IMR-90 (cell line): ENCODE measurements at regions not wholly inside any gene's neighbourhood (a gene's known extent, or its start where the extent isn't known, plus 50 kb on each side); places are given as distances from the start of the nearest gene placed in this dataset.
A peak's percentile ranks its signal among the peaks of the same experiment; 100 is the strongest.

ENCODE experiments used
- ATAC-seq: fragments of 200-7000 bp; cut with Tn5 transposase; 2 replicates; pipeline ENCODE4 v1.9.1; 2020; ENCODE audit warnings: low read depth, mild to moderate bottlenecking, moderate library complexity
- BruUV-seq: library from RNA; stranded (reverse); fragments of 400-500 nt; replicated peaks from 2 replicates; lab custom pipeline; 2021; lab: Mats Ljungman, UMichigan
- CTCF ChIA-PET: fragments of 300-600 bp; formaldehyde crosslinking; extraction: SDS; loops from one replicate; lab custom pipeline; 2021; ENCODE audit warnings: antibody characterized with exemption; lab: Yijun Ruan, JAX
- POLR2A ChIA-PET: fragments of 300-600 bp; sonication (Branson Sonifier 250); formaldehyde crosslinking; loops from one replicate; lab custom pipeline; 2022; ENCODE audit warnings: antibody characterized with exemption; ENCODE audit not compliant: unreplicated experiment; lab: Charles Lee
- DNase-seq: peaks from one replicate; pipeline ENCODE4 v3.0.0; 2013
- H2AFZ ChIP-seq: replicated peaks from 2 replicates; pipeline ENCODE3; 2013; ENCODE audit warnings: low read length, mild to moderate bottlenecking; ENCODE audit not compliant: poor library complexity
- H2AK5ac ChIP-seq: 2 replicates; pipeline ENCODE4 v1.6.1; 2013; ENCODE audit warnings: low read depth, low read length, inconsistent platforms
- H2AK9ac ChIP-seq: replicated peaks from 2 replicates; pipeline ENCODE3; 2013; ENCODE audit warnings: mild to moderate bottlenecking, low read depth, low read length, moderate library complexity; ENCODE audit not compliant: poor library complexity
- H2BK120ac ChIP-seq: 2 replicates; pipeline ENCODE4 v1.6.1; 2013; ENCODE audit warnings: low read depth, low read length, inconsistent platforms
- H2BK15ac ChIP-seq: 3 replicates; pipeline ENCODE4 v1.6.1; 2013; ENCODE audit warnings: low read depth, low read length, inconsistent platforms
- H2BK20ac ChIP-seq: 2 replicates; pipeline ENCODE4 v1.6.1; 2013; ENCODE audit warnings: low read depth, mild to moderate bottlenecking, inconsistent platforms, low read length, moderate library complexity
- H2BK5ac ChIP-seq: 2 replicates; pipeline ENCODE4 v1.6.1; 2013; ENCODE audit warnings: mild to moderate bottlenecking, low read depth, low read length, inconsistent platforms; ENCODE audit not compliant: poor library complexity, severe bottlenecking
- H3K14ac ChIP-seq: replicated peaks from 2 replicates; pipeline ENCODE4 v1.6.1; 2013; ENCODE audit warnings: low read depth, low read length, inconsistent platforms
- H3K18ac ChIP-seq: 2 replicates; pipeline ENCODE4 v1.6.1; 2013; ENCODE audit warnings: low read depth, low read length, control low read depth
- H3K23ac ChIP-seq: 2 replicates; pipeline ENCODE4 v1.6.1; 2013; ENCODE audit warnings: low read depth, low read length, inconsistent platforms
- H3K27ac ChIP-seq: 2 replicates; pipeline ENCODE4 v1.5.1; 2013; ENCODE audit warnings: mild to moderate bottlenecking, control low read depth, low read length; ENCODE audit not compliant: insufficient read depth
- H3K27me3 ChIP-seq: 2 replicates; pipeline ENCODE4 v1.6.1; 2013; ENCODE audit warnings: low read length; ENCODE audit not compliant: control insufficient read depth, insufficient read depth
- H3K36me3 ChIP-seq: 2 replicates; pipeline ENCODE4 v1.6.1; 2013; ENCODE audit warnings: low read length, mixed read lengths; ENCODE audit not compliant: control insufficient read depth, insufficient read depth
- H3K4ac ChIP-seq: 2 replicates; pipeline ENCODE4 v1.6.1; 2013; ENCODE audit warnings: low read depth, low read length, inconsistent platforms
- H3K4me1 ChIP-seq: 2 replicates; pipeline ENCODE4 v1.6.1; 2013; ENCODE audit warnings: low read length, mixed read lengths; ENCODE audit not compliant: control insufficient read depth, insufficient read depth
- H3K4me2 ChIP-seq: 2 replicates; pipeline ENCODE4 v1.6.1; 2013; ENCODE audit warnings: low read depth, mild to moderate bottlenecking, control low read depth, low read length, moderate library complexity
- H3K4me3 ChIP-seq: 2 replicates; pipeline ENCODE4 v1.5.1; 2013; ENCODE audit warnings: low read depth, mild to moderate bottlenecking, control low read depth, low read length, moderate library complexity; ENCODE audit not compliant: insufficient read depth
- H3K56ac ChIP-seq: 2 replicates; pipeline ENCODE4 v1.6.1; 2013; ENCODE audit warnings: low read length, inconsistent platforms; ENCODE audit not compliant: insufficient read depth; ENCODE audit errors: extremely low read depth
- H3K79me1 ChIP-seq, 2 experiments: 2 replicates each; pipeline ENCODE4 v1.6.1; 2013; ENCODE audit warnings: low read length in 2 of 2, inconsistent platforms in 1 of 2, low read depth in 1 of 2
- H3K9ac ChIP-seq: 2 replicates; pipeline ENCODE4 v1.6.1; 2013; ENCODE audit warnings: low read depth, low read length, control low read depth
- H3K9me1 ChIP-seq: 2 replicates; pipeline ENCODE4 v1.6.1; 2013; ENCODE audit warnings: low read length, inconsistent platforms; ENCODE audit not compliant: insufficient read depth
- H3K9me3 ChIP-seq: 2 replicates; pipeline ENCODE4 v1.6.1; 2013; ENCODE audit warnings: low read length; ENCODE audit not compliant: control insufficient read depth, insufficient read depth
- H4K20me1 ChIP-seq: 2 replicates; pipeline ENCODE4 v1.6.1; 2013; ENCODE audit warnings: low read length, inconsistent platforms; ENCODE audit not compliant: insufficient read depth
- H4K5ac ChIP-seq: 2 replicates; pipeline ENCODE4 v1.6.1; 2013; ENCODE audit warnings: mild to moderate bottlenecking, low read depth, low read length, control low read depth
- H4K8ac ChIP-seq, 2 experiments: 2 replicates each; pipeline ENCODE4 v1.6.1; 2013; ENCODE audit warnings: low read depth in 2 of 2, low read length in 2 of 2, control low read depth in 1 of 2, inconsistent platforms in 1 of 2
- H4K91ac ChIP-seq: 2 replicates; pipeline ENCODE4 v1.6.1; 2013; ENCODE audit warnings: low read depth, low read length, inconsistent platforms; ENCODE audit not compliant: insufficient read depth
- BHLHE40 ChIP-seq: fragments of 150-350 bp; IDR thresholded peaks from 2 replicates; pipeline ENCODE4 v1.6.1; 2016; ENCODE audit warnings: mild to moderate bottlenecking, low read depth, low read length
- CEBPB ChIP-seq: IDR thresholded peaks from 2 replicates; pipeline ENCODE4 v1.6.1; 2012; ENCODE audit warnings: low read depth, low read length, improper control_type of control experiment
- CHD1 ChIP-seq: IDR thresholded peaks from 2 replicates; pipeline ENCODE4 v1.6.1; 2012; ENCODE audit warnings: low read depth, low read length, improper control_type of control experiment
- CTCF ChIP-seq: conservative IDR thresholded peaks from 2 replicates; pipeline ENCODE4 v1.5.1; 2012; ENCODE audit warnings: mild to moderate bottlenecking, low read depth, low read length, improper control_type of control experiment
- ELK1 ChIP-seq: fragments of 150-350 bp; IDR thresholded peaks from 2 replicates; pipeline ENCODE4 v1.6.1; 2016; ENCODE audit warnings: low read depth, mild to moderate bottlenecking, low read length, moderate library complexity, borderline replicate concordance
- FOS ChIP-seq: fragments of 150-350 bp; IDR thresholded peaks from 2 replicates; pipeline ENCODE4 v1.6.1; 2016; ENCODE audit warnings: low read depth, low read length
- MAFK ChIP-seq: IDR thresholded peaks from 2 replicates; pipeline ENCODE4 v1.6.1; 2012; ENCODE audit warnings: low read depth, low read length, improper control_type of control experiment
- MAZ ChIP-seq: IDR thresholded peaks from 2 replicates; pipeline ENCODE4 v1.6.1; 2012; ENCODE audit warnings: low read depth, mild to moderate bottlenecking, low read length, improper control_type of control experiment, moderate library complexity, borderline replicate concordance
- MXI1 ChIP-seq: IDR thresholded peaks from 2 replicates; pipeline ENCODE4 v1.6.1; 2012; ENCODE audit warnings: low read depth, mild to moderate bottlenecking, low read length, moderate library complexity, borderline replicate concordance
- POLR2A ChIP-seq: IDR thresholded peaks from 2 replicates; pipeline ENCODE4 v1.6.1; 2012; ENCODE audit warnings: mild to moderate bottlenecking, low read depth, low read length
- RAD21 ChIP-seq: IDR thresholded peaks from 2 replicates; pipeline ENCODE4 v1.6.1; 2012; ENCODE audit warnings: low read length, improper control_type of control experiment
- RCOR1 ChIP-seq: IDR thresholded peaks from 2 replicates; pipeline ENCODE4 v1.6.1; 2012; ENCODE audit warnings: mild to moderate bottlenecking, low read length, improper control_type of control experiment; ENCODE audit not compliant: insufficient replicate concordance
- SMC3 ChIP-seq: fragments of 150-350 bp; IDR thresholded peaks from 2 replicates; pipeline ENCODE4 v1.6.1; 2016; ENCODE audit warnings: low read depth, mild to moderate bottlenecking, antibody characterized with exemption, low read length, moderate library complexity
- USF2 ChIP-seq: fragments of 150-350 bp; IDR thresholded peaks from 2 replicates; pipeline ENCODE4 v1.6.1; 2017; ENCODE audit warnings: mild to moderate bottlenecking, antibody characterized with exemption, low read length, low read depth
- WGBS, 2 experiments: methylation state at CpG; one replicate each; pipeline versions ENCODE4 v1.1.5 to v1.1.7; 2013; ENCODE audit warnings: missing lambda C conversion rate in 2 of 2; ENCODE audit not compliant: insufficient read length in 1 of 2; ENCODE audit errors: extremely low coverage in 2 of 2; 5-methylcytosine and 5-hydroxymethylcytosine counted together
- dilution Hi-C: fragments of 300-500 bp; cut with HindIII; formaldehyde crosslinking; loops from one replicate; pipeline ENCODE4 v1.14.3; 2018; ENCODE audit warnings: low sequenced_read_pairs; ENCODE audit not compliant: unreplicated experiment
- in situ Hi-C: fragments of 300-500 bp; cut with MboI; formaldehyde crosslinking; loops from 3 replicates; pipeline ENCODE4 v1.14.3; 2019; ENCODE audit warnings: low sequenced_read_pairs, inconsistent platforms, mixed read lengths
- intact Hi-C: fragments of 100-400 bp; cut with micrococcal nuclease; formaldehyde crosslinking; loops from 2 replicates; pipeline ENCODE4 v1.10.0; 2022

GRCh38 chr13:107832500-107833100, 382.7 kb downstream of the LIG4 start:
- ATAC-seq (no peak), DNase-seq (no peak)
- ChIA-PET CTCF (no interaction called here), POLR2A (no interaction called here)
- H2AFZ ChIP-seq, result no peak overlapping the region
- H4K20me1 ChIP-seq, result peaks cover 21% of the 10 kb centered on the region
- H3K36me3 ChIP-seq, result no peaks in the 10 kb centered on the region
- H4K91ac ChIP-seq, result 0 out of 2 replicates have a peak overlapping the region, but pooled peaks have one; percentile 23
- no peaks in the 10 kb centered on the region for H3K9me3 ChIP-seq
- H2BK120ac ChIP-seq, result no peak overlapping the region
- TF ChIP-seq RAD21 (no peak), ELK1 (no peak), CTCF (no peak), FOS (no peak), MXI1 (no peak), POLR2A (no peak), CHD1 (no peak), CEBPB (no peak), SMC3 (no peak), BHLHE40 (no peak), MAFK (no peak), RCOR1 (no peak), MAZ (no peak), USF2 (no peak)
- no peak overlapping the region for H3K56ac ChIP-seq
- peak overlapping the region; percentile 5; the same call in 1 of the 2 replicates for H2BK20ac ChIP-seq
- no peak overlapping the region for H3K23ac ChIP-seq
- dilution Hi-C loops, result no loop called here
- no TSS peak for BruUV-seq
- peaks cover 13% of the 10 kb centered on the region for H3K4me1 ChIP-seq
- no peak overlapping the region for H3K27ac ChIP-seq
- no peak overlapping the region for H2BK15ac ChIP-seq
- no peak overlapping the region for H4K8ac ChIP-seq
- peaks cover 24 to 77% of the 10 kb centered on the region in 2 experiments for H3K79me1 ChIP-seq
- intact Hi-C loops, result no loop called here
- H3K9ac ChIP-seq, result no peak overlapping the region
- WGBS, 2 experiments, result 91% methylated on average over 10 of the region's 10 CpGs; no CpG with 5 or more reads in 1 of the 2 experiments
- no peak overlapping the region for H3K14ac ChIP-seq
- no peak overlapping the region for H3K4me3 ChIP-seq
- no peaks in the 10 kb centered on the region for H3K27me3 ChIP-seq
- no peak overlapping the region for H2AK9ac ChIP-seq
- no peak overlapping the region for H2BK5ac ChIP-seq
- no peak overlapping the region for H4K5ac ChIP-seq
- no peak overlapping the region for H3K4me2 ChIP-seq
- peaks cover 17% of the 10 kb centered on the region for H3K9me1 ChIP-seq
- no peak overlapping the region for H3K4ac ChIP-seq
- H3K18ac ChIP-seq, result no peak overlapping the region
- in situ Hi-C loops, result no loop called here
- H2AK5ac ChIP-seq, result peak overlapping the region; percentile 61; the same call in 1 of the 2 replicates
